Skeletal muscle satellite cell (primary cell): ENCODE measurements at regions not wholly inside any gene's neighbourhood (a gene's known extent, or its start where the extent isn't known, plus 50 kb on each side); places are given as distances from the start of the nearest gene placed in this dataset.

Experiments
- H3K27me3 ChIP-seq: 2 replicates; pipeline ENCODE4 v1.7.0; 2013; ENCODE audit warnings: low read length; ENCODE audit not compliant: control insufficient read depth, insufficient read depth
- H3K36me3 ChIP-seq: 2 replicates; pipeline ENCODE4 v1.7.0; 2013; ENCODE audit warnings: mild to moderate bottlenecking, control low read depth, low read length; ENCODE audit not compliant: insufficient read depth
- H3K4me1 ChIP-seq: 2 replicates; pipeline ENCODE4 v1.7.0; 2013; ENCODE audit warnings: low read length; ENCODE audit not compliant: control insufficient read depth, insufficient read depth
- H3K4me2 ChIP-seq: 2 replicates; pipeline ENCODE4 v1.7.0; 2013; ENCODE audit warnings: mild to moderate bottlenecking, low read length
- H3K4me3 ChIP-seq: 2 replicates; pipeline ENCODE4 v1.7.0; 2013; ENCODE audit warnings: low read length
- H3K9ac ChIP-seq: 2 replicates; pipeline ENCODE4 v1.7.0; 2013; ENCODE audit warnings: mild to moderate bottlenecking, low read depth, low read length, moderate library complexity
- H3K9me3 ChIP-seq: replicated peaks from 2 replicates; pipeline ENCODE4 v1.7.0; 2013; ENCODE audit warnings: mild to moderate bottlenecking, control low read depth, low read length

DNA sequence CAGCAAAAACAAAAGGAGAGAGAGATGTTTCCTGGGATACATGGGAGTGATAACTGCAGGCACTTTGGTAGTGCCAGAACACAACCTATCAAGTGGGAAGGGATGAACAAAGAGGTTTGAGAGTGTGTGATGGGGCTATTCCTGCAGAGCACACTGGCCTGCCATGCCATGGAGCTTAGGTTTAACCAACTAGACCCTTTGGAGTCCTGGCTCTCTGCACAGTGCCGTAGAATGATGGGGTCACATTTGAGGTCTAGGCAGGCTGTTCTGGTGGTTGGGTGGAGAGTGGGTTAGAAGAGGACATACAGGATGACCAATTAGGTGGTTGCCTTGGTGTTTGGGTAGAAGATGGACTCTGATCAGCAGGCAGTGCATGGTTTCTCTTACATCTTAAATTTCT lies 101.9 kb upstream of the HABP2 start:
- no peaks in the 10 kb centered on the region for H3K36me3 ChIP-seq

DNA sequence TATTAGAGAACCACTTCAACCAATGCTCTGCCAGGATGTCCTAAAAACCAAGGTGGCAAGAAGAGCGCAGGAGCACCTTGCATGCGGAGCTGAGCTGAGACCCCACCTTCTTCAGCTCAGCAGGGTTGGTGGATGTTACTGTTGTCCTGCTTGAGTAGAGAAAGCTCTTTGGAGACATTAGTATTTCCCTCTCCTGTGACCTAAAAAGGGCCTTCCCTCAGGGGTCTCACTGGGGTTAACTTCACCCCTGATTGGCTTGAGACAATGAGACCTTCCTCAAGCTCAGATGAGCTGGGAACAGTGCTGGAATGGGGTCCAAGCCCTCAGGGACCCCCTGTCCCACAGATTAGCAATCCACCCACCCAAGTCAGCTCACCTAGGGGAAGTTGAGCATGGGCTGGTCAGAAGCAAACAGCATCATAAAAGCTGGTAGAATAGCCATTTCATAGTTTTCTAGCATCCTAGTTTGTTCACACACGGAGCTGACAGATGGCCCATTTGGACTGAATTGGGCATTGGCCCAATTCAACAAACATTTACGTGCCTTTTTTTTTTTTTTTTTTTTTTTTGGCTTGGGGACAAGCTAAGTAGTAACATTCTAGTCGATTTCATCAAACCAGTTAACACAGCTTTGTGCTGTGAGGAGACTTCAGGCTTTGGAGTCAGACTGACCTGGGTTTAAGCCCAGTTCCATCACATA lies 100.6 kb upstream of the HABP2 start:
- H3K9ac ChIP-seq = no peak overlapping the region
- H3K4me2 ChIP-seq = no peak overlapping the region

More for the DNA sequence above, 101.9 kb upstream of the HABP2 start:
- Histone ChIP-seq H3K9ac (no peak overlapping the region), H3K9me3 (no peaks in the 10 kb centered on the region), H3K4me1 (no peaks in the 10 kb centered on the region), H3K4me2 (no peak overlapping the region), H3K4me3 (no peak overlapping the region), H3K27me3 (peaks cover 6% of the 10 kb centered on the region)

DNA sequence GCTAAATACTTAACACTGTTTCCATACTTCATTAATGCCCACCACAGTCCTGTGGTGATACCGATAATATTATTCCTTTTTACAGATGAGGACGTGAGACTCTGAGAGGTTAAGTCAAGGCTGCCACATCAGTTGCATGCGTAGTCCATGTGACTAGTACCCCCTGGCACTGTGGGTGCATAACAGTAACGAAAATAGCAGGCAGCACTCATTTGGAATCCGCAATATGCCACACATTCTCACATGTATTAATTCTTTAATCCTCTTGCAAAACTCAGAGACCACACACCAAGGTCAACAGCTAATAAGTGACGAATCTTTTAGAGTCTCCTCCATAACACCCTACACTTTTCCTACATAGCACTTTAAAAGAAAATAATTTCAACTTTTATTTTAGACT lies 99.5 kb upstream of the HABP2 start:
- Histone ChIP-seq H3K36me3 (no peaks in the 10 kb centered on the region), H3K9ac (no peak overlapping the region), H3K4me3 (no peak overlapping the region), H3K27me3 (peaks cover 6% of the 10 kb centered on the region), H3K4me1 (no peaks in the 10 kb centered on the region), H3K4me2 (no peak overlapping the region), H3K9me3 (no peaks in the 10 kb centered on the region)

More for the DNA sequence above, 100.6 kb upstream of the HABP2 start:
- H3K4me3 ChIP-seq = no peak overlapping the region
- no peaks in the 10 kb centered on the region for H3K9me3 ChIP-seq
- H3K27me3 ChIP-seq = peaks cover 6% of the 10 kb centered on the region
- H3K36me3 ChIP-seq = no peaks in the 10 kb centered on the region
- H3K4me1 ChIP-seq = no peaks in the 10 kb centered on the region

DNA sequence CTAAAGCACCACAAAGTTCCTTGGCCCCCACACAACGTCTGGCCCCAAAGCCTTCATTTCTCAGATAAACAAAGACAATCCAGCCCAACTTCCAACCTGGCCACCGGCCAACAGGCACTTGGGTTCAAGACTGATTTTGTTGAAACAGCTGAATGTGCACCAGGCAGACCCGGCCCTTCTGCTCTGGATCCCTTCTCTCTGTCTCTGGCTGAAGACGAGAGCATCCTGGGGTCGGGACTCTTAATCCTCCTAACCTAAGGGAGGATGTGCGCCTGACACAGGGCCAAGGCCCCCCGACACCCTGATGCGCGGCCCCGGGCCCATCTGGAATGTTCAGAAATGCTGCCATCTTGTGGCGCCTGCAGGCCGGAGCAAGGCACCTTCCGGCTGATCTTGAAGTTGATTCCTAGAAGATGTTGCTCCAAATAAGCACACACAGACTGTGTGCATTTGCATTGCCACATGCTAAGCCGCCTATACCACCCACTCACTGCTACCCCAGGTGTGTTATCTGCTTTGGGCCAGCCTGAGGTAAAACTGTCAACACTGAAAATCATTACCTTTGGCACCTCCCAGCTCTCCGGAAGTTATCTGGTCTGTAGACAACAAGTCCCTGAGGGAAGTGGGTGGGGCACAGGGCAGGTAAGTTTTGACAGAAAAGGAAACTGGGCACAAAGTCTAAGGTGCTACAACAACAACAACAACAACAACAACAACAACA lies 98.4 kb upstream of the HABP2 start:
- H3K4me1 ChIP-seq = no peaks in the 10 kb centered on the region
- peak overlapping the region; percentile 55 for H3K4me2 ChIP-seq
- no peaks in the 10 kb centered on the region for H3K36me3 ChIP-seq
- H3K4me3 ChIP-seq = no peak overlapping the region
- no peaks in the 10 kb centered on the region for H3K9me3 ChIP-seq
- no peak overlapping the region for H3K9ac ChIP-seq
- H3K27me3 ChIP-seq = peaks cover 6% of the 10 kb centered on the region

DNA sequence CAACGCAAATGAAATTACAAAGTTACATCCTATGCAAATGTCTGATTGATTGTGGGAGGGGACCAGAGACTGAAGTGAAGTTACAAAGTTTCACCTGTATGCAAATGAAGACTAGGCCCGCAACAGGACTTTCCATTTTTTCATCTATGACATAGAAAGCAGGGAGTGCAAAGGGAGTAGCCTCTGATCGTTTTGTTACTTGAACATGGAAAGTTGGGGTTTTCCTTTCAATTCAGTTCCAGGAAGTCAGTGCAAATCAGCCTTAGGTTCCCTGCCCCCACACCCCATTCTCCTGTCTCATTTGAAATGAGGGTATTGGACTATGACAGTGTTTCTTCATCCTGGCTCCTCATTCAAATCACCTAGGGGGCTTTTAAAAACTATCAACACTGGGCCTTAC lies 96.9 kb upstream of the HABP2 start:
- Histone ChIP-seq H3K27me3 (peaks cover 6% of the 10 kb centered on the region), H3K4me1 (no peaks in the 10 kb centered on the region), H3K4me2 (no peak overlapping the region), H3K4me3 (no peak overlapping the region), H3K9me3 (no peaks in the 10 kb centered on the region), H3K36me3 (no peaks in the 10 kb centered on the region), H3K9ac (no peak overlapping the region)

DNA sequence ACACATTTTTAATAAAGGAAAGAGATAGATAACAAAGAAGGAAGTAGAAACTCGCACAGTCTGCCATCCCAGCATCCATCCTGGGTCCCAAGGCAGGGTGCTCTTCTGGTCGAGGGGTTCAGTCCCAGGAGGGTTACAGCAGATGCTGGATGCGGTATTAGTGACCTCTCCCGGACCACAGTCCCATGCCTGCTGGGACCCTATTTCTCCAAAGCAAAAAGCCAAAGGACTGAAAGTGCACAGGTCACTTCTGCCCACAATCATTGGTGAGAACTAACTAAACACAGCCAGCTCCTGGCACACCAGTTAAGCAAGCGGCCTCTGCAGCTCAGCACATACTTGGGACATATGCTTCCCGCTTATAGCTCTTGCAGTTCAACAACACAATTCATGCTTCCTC lies 96.1 kb upstream of the HABP2 start:
- H3K9me3 ChIP-seq = no peaks in the 10 kb centered on the region
- H3K9ac ChIP-seq = no peak overlapping the region
- no peaks in the 10 kb centered on the region for H3K4me1 ChIP-seq
- H3K4me3 ChIP-seq = no peak overlapping the region
- no peak overlapping the region for H3K4me2 ChIP-seq
- no peaks in the 10 kb centered on the region for H3K36me3 ChIP-seq
- H3K27me3 ChIP-seq = peaks cover 6% of the 10 kb centered on the region

DNA sequence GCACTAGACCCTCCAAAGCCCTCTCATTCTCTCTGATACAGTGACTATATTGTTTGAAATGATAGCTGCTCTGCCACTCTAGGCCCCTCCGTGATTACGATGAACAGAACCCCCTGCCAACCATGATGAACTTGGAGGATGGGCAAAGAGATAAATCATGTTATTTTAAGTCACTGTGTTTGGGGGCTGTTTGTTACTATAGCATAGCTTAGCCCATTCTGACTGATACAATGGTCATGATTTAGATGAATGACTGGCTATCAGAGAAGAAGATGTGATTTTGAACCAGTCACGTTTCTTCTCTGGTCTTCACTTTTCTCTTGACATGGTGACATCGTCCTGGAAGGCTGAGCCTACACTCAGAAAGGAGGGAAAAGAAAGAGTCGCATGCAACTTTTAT lies 95.4 kb upstream of the HABP2 start:
- Histone ChIP-seq H3K36me3 (no peaks in the 10 kb centered on the region), H3K27me3 (peaks cover 6% of the 10 kb centered on the region), H3K4me3 (no peak overlapping the region), H3K4me2 (no peak overlapping the region), H3K4me1 (no peaks in the 10 kb centered on the region), H3K9me3 (no peaks in the 10 kb centered on the region), H3K9ac (no peak overlapping the region)

DNA sequence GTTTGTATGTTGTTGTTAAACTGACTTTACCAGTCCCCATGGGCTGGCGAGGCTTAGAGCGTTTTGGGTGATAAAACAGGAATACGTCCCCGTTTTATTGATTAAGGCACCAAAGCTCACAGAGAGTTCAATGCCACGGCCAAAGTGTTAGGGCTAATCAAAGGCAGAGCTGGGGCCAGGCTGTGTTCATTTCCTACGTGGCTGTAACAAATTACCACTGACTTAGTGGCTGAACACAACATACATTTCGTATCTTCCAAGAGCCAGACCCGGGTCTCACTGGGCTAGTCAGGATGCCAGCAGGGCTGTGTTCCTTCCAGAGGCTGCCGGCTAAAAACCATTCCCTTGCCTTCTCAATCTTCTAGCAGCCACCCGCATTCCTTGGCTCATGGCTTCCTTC lies 94.4 kb upstream of the HABP2 start:
- Histone ChIP-seq H3K27me3 (peaks cover 2% of the 10 kb centered on the region), H3K36me3 (no peaks in the 10 kb centered on the region), H3K4me2 (no peak overlapping the region), H3K9ac (no peak overlapping the region), H3K9me3 (no peaks in the 10 kb centered on the region), H3K4me1 (no peaks in the 10 kb centered on the region), H3K4me3 (no peak overlapping the region)

DNA sequence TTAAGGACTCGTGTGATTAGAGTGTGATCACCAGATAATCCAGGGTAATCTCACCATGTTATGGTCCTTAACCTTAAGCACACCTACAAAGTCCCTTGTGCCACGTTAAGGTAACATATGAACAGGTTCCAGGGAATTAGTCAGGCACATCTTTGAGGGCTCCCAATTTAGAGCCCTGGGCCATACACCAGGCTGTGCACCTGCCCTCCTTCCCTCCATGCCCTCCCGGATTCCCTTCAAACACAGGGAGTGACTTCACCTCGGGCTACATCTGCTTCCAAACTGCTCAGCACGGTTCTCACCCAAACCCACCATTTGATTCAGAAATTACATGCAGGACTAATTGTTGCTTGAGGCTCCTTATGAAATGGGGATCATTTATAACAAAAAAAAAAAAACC lies 93.9 kb upstream of the HABP2 start:
- Histone ChIP-seq H3K9me3 (no peaks in the 10 kb centered on the region), H3K36me3 (no peaks in the 10 kb centered on the region), H3K4me2 (no peak overlapping the region), H3K27me3 (no peaks in the 10 kb centered on the region), H3K4me3 (no peak overlapping the region), H3K4me1 (no peaks in the 10 kb centered on the region), H3K9ac (no peak overlapping the region)

DNA sequence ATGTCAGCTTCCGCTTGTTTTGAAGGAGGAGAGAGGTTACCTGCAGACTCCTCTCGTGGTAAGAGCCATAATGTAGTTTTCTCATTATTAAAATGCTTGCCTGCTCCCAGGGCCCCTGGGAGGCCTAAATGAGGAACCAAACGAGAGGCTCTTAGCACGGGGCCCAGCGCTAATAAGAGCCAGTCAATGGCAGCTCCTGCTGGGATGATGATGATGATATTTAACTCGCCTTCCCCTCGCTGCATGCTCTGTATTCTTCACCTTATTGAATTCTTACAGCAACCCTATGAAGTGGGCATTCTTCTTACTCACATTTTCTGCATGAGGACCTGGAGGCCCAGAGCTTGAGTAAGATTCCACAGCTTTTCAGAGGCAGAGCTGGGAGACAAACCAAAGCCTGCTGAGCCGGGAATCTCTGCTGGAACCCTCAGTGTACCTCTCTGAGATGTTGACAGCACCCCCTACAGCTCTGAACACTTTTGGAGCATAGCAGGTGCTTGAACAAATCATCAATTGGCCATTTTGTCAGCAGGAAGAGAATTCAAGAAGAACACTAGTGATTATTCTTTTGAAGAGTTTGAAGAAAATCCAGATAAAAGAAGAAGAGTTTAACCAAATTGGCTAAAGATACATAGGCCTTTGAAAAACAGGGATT lies 93.1 kb upstream of the HABP2 start:
- Histone ChIP-seq H3K36me3 (no peaks in the 10 kb centered on the region), H3K4me3 (no peak overlapping the region), H3K4me2 (no peak overlapping the region), H3K27me3 (no peaks in the 10 kb centered on the region), H3K9me3 (no peaks in the 10 kb centered on the region), H3K9ac (no peak overlapping the region), H3K4me1 (no peaks in the 10 kb centered on the region)

DNA sequence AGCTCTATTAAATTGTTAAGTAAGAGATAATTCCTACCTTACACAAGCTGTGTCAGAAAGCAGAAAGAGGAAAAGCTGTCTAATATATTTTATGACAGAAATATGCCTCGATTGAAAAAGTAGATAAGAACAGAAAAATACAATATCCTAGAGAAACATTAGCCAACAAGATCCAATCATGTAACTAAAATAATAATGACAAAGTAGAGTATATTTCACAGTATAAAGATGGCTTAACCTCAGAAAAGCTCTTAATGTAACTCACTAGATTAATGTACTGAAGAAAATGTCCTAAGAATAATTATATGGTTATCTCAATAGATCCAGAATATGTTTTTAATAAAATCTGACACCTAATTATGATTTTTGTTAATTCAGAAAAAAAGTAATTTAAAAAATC lies 89.8 kb upstream of the HABP2 start:
- H3K4me1 ChIP-seq = no peaks in the 10 kb centered on the region
- no peaks in the 10 kb centered on the region for H3K36me3 ChIP-seq
- H3K4me3 ChIP-seq = no peak overlapping the region
- no peaks in the 10 kb centered on the region for H3K27me3 ChIP-seq
- no peak overlapping the region for H3K9ac ChIP-seq
- no peaks in the 10 kb centered on the region for H3K9me3 ChIP-seq
- H3K4me2 ChIP-seq = no peak overlapping the region
